ENCODE measurements at regions not wholly inside any gene's neighbourhood (a gene's known extent, or its start where the extent isn't known, plus 50 kb on each side); places are given as distances from the start of the nearest gene placed in this dataset.
A peak's percentile ranks its signal among the peaks of the same experiment; 100 is the strongest.

DNA sequence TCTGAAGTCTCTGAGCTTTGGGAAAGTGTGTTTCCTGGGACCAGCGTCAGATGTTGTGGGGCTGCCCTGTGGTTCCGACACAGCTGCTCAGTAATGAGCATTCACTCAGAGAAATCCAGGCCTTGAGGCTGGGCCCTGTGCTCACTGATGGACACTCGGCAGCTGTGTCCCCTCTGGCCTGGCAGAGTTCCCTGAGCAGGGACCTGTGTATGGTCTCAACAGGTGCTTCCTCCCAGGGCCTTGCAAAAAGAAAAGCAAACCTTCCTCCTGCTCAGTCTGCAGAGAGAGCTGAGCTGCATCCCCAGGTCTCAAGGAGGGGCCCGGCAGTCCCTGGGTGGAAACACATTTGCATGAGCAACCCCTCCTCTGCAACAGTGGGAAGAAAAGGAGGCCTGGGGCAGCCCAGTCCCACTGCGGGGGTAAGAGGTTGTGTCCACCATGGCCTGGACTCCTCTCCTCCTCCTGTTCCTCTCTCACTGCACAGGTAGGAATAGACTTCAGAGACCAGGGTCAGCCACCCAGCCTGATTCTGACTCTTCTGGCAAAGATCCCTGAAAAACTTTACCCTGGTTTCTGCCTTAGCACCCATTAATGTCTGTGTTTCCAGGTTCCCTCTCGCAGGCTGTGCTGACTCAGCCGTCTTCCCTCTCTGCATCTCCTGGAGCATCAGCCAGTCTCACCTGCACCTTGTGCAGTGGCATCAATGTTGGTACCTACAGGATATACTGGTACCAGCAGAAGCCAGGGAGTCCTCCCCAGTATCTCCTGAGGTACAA, 131.2 kb downstream of the VPREB1 start (continued):
- TF ChIP-seq, protein P1, sequence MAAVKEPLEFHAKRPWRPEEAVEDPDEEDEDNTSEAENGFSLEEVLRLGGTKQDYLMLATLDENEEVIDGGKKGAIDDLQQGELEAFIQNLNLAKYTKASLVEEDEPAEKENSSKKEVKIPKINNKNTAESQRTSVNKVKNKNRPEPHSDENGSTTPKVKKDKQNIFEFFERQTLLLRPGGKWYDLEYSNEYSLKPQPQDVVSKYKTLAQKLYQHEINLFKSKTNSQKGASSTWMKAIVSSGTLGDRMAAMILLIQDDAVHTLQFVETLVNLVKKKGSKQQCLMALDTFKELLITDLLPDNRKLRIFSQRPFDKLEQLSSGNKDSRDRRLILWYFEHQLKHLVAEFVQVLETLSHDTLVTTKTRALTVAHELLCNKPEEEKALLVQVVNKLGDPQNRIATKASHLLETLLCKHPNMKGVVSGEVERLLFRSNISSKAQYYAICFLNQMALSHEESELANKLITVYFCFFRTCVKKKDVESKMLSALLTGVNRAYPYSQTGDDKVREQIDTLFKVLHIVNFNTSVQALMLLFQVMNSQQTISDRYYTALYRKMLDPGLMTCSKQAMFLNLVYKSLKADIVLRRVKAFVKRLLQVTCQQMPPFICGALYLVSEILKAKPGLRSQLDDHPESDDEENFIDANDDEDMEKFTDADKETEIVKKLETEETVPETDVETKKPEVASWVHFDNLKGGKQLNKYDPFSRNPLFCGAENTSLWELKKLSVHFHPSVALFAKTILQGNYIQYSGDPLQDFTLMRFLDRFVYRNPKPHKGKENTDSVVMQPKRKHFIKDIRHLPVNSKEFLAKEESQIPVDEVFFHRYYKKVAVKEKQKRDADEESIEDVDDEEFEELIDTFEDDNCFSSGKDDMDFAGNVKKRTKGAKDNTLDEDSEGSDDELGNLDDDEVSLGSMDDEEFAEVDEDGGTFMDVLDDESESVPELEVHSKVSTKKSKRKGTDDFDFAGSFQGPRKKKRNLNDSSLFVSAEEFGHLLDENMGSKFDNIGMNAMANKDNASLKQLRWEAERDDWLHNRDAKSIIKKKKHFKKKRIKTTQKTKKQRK (IDR thresholded peaks at IDR 0.05; ENCODE audit: borderline replicate concordance, low read depth, low read length) = peak; percentile 17; the same call in 1 of the 2 replicates
- TF ChIP-seq C11orf30 (IDR thresholded peaks at IDR 0.05; ENCODE audit: low read depth) (no peak; the same call in 1 of the 2 replicates), POLR3A (IDR thresholded peaks at IDR 0.05; ENCODE audit: borderline replicate concordance, extremely low read depth, insufficient read depth, insufficient read length) (no peak), ILF3 (IDR thresholded peaks at IDR 0.05; ENCODE audit: borderline replicate concordance) (no peak), CXXC5 (CRISPR knock-in tag; IDR thresholded peaks at IDR 0.05) (no peak)
- TF ChIP-seq, protein P2, sequence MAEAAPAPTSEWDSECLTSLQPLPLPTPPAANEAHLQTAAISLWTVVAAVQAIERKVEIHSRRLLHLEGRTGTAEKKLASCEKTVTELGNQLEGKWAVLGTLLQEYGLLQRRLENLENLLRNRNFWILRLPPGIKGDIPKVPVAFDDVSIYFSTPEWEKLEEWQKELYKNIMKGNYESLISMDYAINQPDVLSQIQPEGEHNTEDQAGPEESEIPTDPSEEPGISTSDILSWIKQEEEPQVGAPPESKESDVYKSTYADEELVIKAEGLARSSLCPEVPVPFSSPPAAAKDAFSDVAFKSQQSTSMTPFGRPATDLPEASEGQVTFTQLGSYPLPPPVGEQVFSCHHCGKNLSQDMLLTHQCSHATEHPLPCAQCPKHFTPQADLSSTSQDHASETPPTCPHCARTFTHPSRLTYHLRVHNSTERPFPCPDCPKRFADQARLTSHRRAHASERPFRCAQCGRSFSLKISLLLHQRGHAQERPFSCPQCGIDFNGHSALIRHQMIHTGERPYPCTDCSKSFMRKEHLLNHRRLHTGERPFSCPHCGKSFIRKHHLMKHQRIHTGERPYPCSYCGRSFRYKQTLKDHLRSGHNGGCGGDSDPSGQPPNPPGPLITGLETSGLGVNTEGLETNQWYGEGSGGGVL (CRISPR knock-in tag; IDR thresholded peaks at IDR 0.05) = no peak
- TF ChIP-seq, protein P3, sequence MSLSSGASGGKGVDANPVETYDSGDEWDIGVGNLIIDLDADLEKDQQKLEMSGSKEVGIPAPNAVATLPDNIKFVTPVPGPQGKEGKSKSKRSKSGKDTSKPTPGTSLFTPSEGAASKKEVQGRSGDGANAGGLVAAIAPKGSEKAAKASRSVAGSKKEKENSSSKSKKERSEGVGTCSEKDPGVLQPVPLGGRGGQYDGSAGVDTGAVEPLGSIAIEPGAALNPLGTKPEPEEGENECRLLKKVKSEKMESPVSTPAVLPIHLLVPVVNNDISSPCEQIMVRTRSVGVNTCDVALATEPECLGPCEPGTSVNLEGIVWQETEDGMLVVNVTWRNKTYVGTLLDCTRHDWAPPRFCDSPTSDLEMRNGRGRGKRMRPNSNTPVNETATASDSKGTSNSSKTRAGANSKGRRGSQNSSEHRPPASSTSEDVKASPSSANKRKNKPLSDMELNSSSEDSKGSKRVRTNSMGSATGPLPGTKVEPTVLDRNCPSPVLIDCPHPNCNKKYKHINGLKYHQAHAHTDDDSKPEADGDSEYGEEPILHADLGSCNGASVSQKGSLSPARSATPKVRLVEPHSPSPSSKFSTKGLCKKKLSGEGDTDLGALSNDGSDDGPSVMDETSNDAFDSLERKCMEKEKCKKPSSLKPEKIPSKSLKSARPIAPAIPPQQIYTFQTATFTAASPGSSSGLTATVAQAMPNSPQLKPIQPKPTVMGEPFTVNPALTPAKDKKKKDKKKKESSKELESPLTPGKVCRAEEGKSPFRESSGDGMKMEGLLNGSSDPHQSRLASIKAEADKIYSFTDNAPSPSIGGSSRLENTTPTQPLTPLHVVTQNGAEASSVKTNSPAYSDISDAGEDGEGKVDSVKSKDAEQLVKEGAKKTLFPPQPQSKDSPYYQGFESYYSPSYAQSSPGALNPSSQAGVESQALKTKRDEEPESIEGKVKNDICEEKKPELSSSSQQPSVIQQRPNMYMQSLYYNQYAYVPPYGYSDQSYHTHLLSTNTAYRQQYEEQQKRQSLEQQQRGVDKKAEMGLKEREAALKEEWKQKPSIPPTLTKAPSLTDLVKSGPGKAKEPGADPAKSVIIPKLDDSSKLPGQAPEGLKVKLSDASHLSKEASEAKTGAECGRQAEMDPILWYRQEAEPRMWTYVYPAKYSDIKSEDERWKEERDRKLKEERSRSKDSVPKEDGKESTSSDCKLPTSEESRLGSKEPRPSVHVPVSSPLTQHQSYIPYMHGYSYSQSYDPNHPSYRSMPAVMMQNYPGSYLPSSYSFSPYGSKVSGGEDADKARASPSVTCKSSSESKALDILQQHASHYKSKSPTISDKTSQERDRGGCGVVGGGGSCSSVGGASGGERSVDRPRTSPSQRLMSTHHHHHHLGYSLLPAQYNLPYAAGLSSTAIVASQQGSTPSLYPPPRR (CRISPR knock-in tag; IDR thresholded peaks at IDR 0.05; ENCODE audit: borderline replicate concordance) = no peak
